Astrocyte of the spinal cord (primary cell): ENCODE measurements at regions not wholly inside any gene's neighbourhood (a gene's known extent, or its start where the extent isn't known, plus 50 kb on each side); places are given as distances from the start of the nearest gene placed in this dataset.

ENCODE experiments used
- DNase-seq: peaks from one replicate; pipeline ENCODE4 v3.0.0; 2011; ENCODE audit warnings: low read depth, low spot score
- H3K4me3 ChIP-seq: 2 replicates; pipeline ENCODE4 v1.5.1; 2011; ENCODE audit warnings: low read depth, mild to moderate bottlenecking, low read length, moderate library complexity
- in situ Hi-C: cut with HindIII; loops from 2 replicates; pipeline ENCODE4 v1.10.0; 2017; ENCODE audit warnings: low sequenced_read_pairs
- TF ChIP-seq, protein P1 (sequence below): IDR thresholded peaks from 2 replicates; pipeline ENCODE4 v1.5.1; 2012; ENCODE audit warnings: low read depth, mild to moderate bottlenecking, low read length, inconsistent platforms

DNA sequence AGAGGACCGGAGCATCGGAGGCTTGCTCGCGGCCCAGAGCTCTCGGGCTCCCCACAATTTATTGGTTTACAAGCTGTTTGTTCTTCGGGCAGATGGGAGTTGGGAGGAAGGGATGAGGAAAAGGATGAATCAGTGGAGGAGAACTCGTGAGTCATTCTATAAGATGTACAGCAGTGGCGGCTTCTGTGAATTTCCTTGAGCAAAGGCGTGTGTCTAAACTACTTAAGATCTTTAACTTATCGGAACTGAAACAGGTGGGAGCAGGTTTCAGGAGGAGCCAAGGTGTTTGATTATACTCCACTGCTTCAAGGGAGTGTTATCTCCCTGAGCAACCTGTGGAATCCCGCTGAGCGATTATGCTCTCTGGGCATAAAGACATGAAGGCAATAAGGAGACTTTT lies 50.5 kb upstream of the IBTK start:
- TF ChIP-seq, protein P1, sequence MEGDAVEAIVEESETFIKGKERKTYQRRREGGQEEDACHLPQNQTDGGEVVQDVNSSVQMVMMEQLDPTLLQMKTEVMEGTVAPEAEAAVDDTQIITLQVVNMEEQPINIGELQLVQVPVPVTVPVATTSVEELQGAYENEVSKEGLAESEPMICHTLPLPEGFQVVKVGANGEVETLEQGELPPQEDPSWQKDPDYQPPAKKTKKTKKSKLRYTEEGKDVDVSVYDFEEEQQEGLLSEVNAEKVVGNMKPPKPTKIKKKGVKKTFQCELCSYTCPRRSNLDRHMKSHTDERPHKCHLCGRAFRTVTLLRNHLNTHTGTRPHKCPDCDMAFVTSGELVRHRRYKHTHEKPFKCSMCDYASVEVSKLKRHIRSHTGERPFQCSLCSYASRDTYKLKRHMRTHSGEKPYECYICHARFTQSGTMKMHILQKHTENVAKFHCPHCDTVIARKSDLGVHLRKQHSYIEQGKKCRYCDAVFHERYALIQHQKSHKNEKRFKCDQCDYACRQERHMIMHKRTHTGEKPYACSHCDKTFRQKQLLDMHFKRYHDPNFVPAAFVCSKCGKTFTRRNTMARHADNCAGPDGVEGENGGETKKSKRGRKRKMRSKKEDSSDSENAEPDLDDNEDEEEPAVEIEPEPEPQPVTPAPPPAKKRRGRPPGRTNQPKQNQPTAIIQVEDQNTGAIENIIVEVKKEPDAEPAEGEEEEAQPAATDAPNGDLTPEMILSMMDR: no peak
- no peak overlapping the region for H3K4me3 ChIP-seq
- in situ Hi-C loops: no loop called here
- peak; percentile 39 for DNase-seq
